SK-N-SH (cell line): ENCODE measurements at regions not wholly inside any gene's neighbourhood (a gene's known extent, or its start where the extent isn't known, plus 50 kb on each side); places are given as distances from the start of the nearest gene placed in this dataset.

Source experiments
- CTCF ChIA-PET: fragments of 300-600, 350-600 bp; formaldehyde crosslinking; extraction: SDS; loops from one replicate; lab custom pipeline; 2021; lab: Yijun Ruan, JAX
- POLR2A ChIA-PET: fragments of 350-600 bp; sonication (Branson Sonifier 250); formaldehyde crosslinking; extraction: SDS; loops from one replicate; lab custom pipeline; 2020; ENCODE audit warnings: antibody characterized with exemption, inconsistent platforms; lab: Yijun Ruan, JAX
- DNase-seq: peaks from one replicate; pipeline ENCODE4 v3.0.0; 2012
- H2AFZ ChIP-seq: fragments of 200-600 bp; sonication (generic); 2 replicates; pipeline ENCODE4 v1.8.1; 2016; ENCODE audit warnings: antibody characterized with exemption, mild to moderate bottlenecking, low read depth
- H3F3A ChIP-seq: fragments of 200-600 bp; sonication (generic); replicated peaks from 2 replicates; pipeline ENCODE3; 2016; ENCODE audit warnings: antibody characterized with exemption, mild to moderate bottlenecking; ENCODE audit not compliant: insufficient read depth
- H3K27ac ChIP-seq, 2 experiments: fragments of 200-500 bp in 1 of 2; fragments of 200-600 bp in 1 of 2; sonication (Bioruptor generic) in 1 of 2; sonication (generic), shearing (Covaris generic) in 1 of 2; 2 replicates each; pipeline versions ENCODE4 v1.5.1 to v1.6.1; 2014 to 2016; ENCODE audit warnings: low read depth in 2 of 2, inconsistent platforms in 1 of 2, low read length in 1 of 2, mild to moderate bottlenecking in 1 of 2, mixed read lengths in 1 of 2
- H3K27me3 ChIP-seq: fragments of 200-600 bp; sonication (generic), shearing (Covaris generic); 2 replicates; pipeline ENCODE4 v1.6.1; 2016; ENCODE audit warnings: mixed run types; ENCODE audit not compliant: insufficient read depth
- H3K36me3 ChIP-seq, 2 experiments: fragments of 200-500 bp in 1 of 2; fragments of 200-600 bp in 1 of 2; sonication (Bioruptor generic) in 1 of 2; sonication (generic) in 1 of 2; replicated peaks in 1 of 2; 2 replicates each; pipeline versions ENCODE3 to v1.5.1; 2014 to 2016; ENCODE audit warnings: low read length in 1 of 2, mild to moderate bottlenecking in 1 of 2; ENCODE audit not compliant: insufficient read depth in 2 of 2, control insufficient read depth in 1 of 2
- H3K4me1 ChIP-seq, 2 experiments: fragments of 200-500 bp in 1 of 2; fragments of 200-600 bp in 1 of 2; sonication (Bioruptor generic) in 1 of 2; sonication (generic), shearing (Covaris generic) in 1 of 2; 2 replicates each; pipeline versions ENCODE4 v1.5.1 to v1.6.1; 2014 to 2016; ENCODE audit warnings: low read depth in 1 of 2, low read length in 1 of 2, mixed run types in 1 of 2; ENCODE audit not compliant: insufficient read depth in 2 of 2, control insufficient read depth in 1 of 2
- H3K4me2 ChIP-seq: fragments of 200-600 bp; sonication (generic), shearing (Covaris generic); 2 replicates; pipeline ENCODE4 v1.6.1; 2017; ENCODE audit warnings: mixed run types
- H3K4me3 ChIP-seq, 2 experiments: fragments of 200-500 bp in 1 of 2; fragments of 200-600 bp in 1 of 2; sonication (Bioruptor generic) in 1 of 2; sonication (generic), shearing (Covaris generic) in 1 of 2; 2 replicates each; pipeline versions ENCODE4 v1.5.1 to v1.8.1; 2014 to 2016; ENCODE audit warnings: low read depth in 2 of 2, inconsistent platforms in 1 of 2, low read length in 1 of 2, mild to moderate bottlenecking in 1 of 2, mixed read lengths in 1 of 2, moderate library complexity in 1 of 2
- H3K79me2 ChIP-seq: fragments of 200-600 bp; sonication (generic); 2 replicates; pipeline ENCODE4 v1.8.1; 2017; ENCODE audit warnings: mild to moderate bottlenecking; ENCODE audit not compliant: insufficient read depth
- H3K9ac ChIP-seq: fragments of 200-600 bp; sonication (generic); 2 replicates; pipeline ENCODE4 v1.6.1; 2017; ENCODE audit warnings: mixed run types
- H3K9me2 ChIP-seq: fragments of 200-600 bp; sonication (generic); 2 replicates; pipeline ENCODE4 v1.6.1; 2017; ENCODE audit warnings: mixed run types
- H3K9me3 ChIP-seq: fragments of 200-600 bp; sonication (generic); 2 replicates; pipeline ENCODE4 v1.6.1; 2017; ENCODE audit warnings: mixed run types, mild to moderate bottlenecking, moderate library complexity
- H4K20me1 ChIP-seq: fragments of 200-600 bp; sonication (generic); 2 replicates; pipeline ENCODE4 v1.6.1; 2017; ENCODE audit warnings: mild to moderate bottlenecking, mixed run types; ENCODE audit not compliant: insufficient read depth
- CHD2 ChIP-seq: fragments of 150-350 bp; IDR thresholded peaks from 2 replicates; pipeline ENCODE4 v1.6.1; 2018; ENCODE audit warnings: low read length; ENCODE audit not compliant: partially characterized antibody
- CTCF ChIP-seq: fragments of 200-600 bp; sonication (generic); IDR thresholded peaks from 2 replicates; pipeline ENCODE4 v1.6.1; 2017; ENCODE audit warnings: antibody characterized with exemption, mild to moderate bottlenecking, moderate library complexity
- ELF1 ChIP-seq: IDR thresholded peaks from 2 replicates; pipeline ENCODE4 v1.4.0; 2012
- EP300 ChIP-seq, 2 experiments: IDR thresholded peaks; 2 replicates each; pipeline versions ENCODE4 v1.4.0 to v1.6.1; 2012; ENCODE audit warnings: borderline replicate concordance in 1 of 2, low read depth in 1 of 2, low read length in 1 of 2
- EZH2phosphoT487 ChIP-seq: fragments of 200-600 bp; sonication (generic); IDR thresholded peaks from 2 replicates; pipeline ENCODE4 v1.6.1; 2017; ENCODE audit warnings: low read depth, mixed run types, mild to moderate bottlenecking, antibody characterized with exemption, moderate library complexity, borderline replicate concordance
- FOSL2 ChIP-seq: IDR thresholded peaks from 2 replicates; pipeline ENCODE4 v1.4.0; 2012; ENCODE audit warnings: low read depth, mild to moderate bottlenecking, moderate library complexity, borderline replicate concordance
- FOXJ3 ChIP-seq: sonication (generic); formaldehyde crosslinking; IDR thresholded peaks from 2 replicates; pipeline ENCODE4 v1.5.1; 2020; ENCODE audit warnings: mild to moderate bottlenecking, missing genetic modification reagents
- GATA2 ChIP-seq: sonication (generic); formaldehyde crosslinking; IDR thresholded peaks from 2 replicates; pipeline ENCODE4 v1.5.0; 2020; ENCODE audit warnings: mild to moderate bottlenecking, missing genetic modification reagents
- IRF3 ChIP-seq: fragments of 150-350 bp; IDR thresholded peaks from 2 replicates; pipeline ENCODE4 v1.6.1; 2016; ENCODE audit warnings: mild to moderate bottlenecking, low read depth, low read length
- JUND ChIP-seq: IDR thresholded peaks from 2 replicates; pipeline ENCODE4 v1.4.0; 2012
- MEF2A ChIP-seq: IDR thresholded peaks from 2 replicates; pipeline ENCODE4 v1.4.0; 2012; ENCODE audit warnings: low read depth, borderline replicate concordance
- MXI1 ChIP-seq: IDR thresholded peaks from 2 replicates; pipeline ENCODE4 v1.6.1; 2012; ENCODE audit warnings: mild to moderate bottlenecking, low read depth, low read length, improper control_type of control experiment
- NFIC ChIP-seq: IDR thresholded peaks from 2 replicates; pipeline ENCODE4 v1.4.0; 2012; ENCODE audit warnings: borderline replicate concordance
- NRF1 ChIP-seq: IDR thresholded peaks from 2 replicates; pipeline ENCODE4 v1.6.1; 2012; ENCODE audit warnings: low read depth, mild to moderate bottlenecking, low read length
- REST ChIP-seq: IDR thresholded peaks from 2 replicates; pipeline ENCODE4 v1.6.1; 2012; ENCODE audit warnings: mild to moderate bottlenecking, low read depth, low read length, moderate library complexity
- RFX5 ChIP-seq: IDR thresholded peaks from 2 replicates; pipeline ENCODE4 v1.6.1; 2012; ENCODE audit warnings: mild to moderate bottlenecking, improper control_type of control experiment, low read length
- TAF1 ChIP-seq: IDR thresholded peaks from 2 replicates; pipeline ENCODE4 v1.6.1; 2012; ENCODE audit warnings: low read depth, mild to moderate bottlenecking, low read length, moderate library complexity, borderline replicate concordance
- YY1 ChIP-seq: IDR thresholded peaks from 2 replicates; pipeline ENCODE4 v1.4.0; 2012; ENCODE audit warnings: low read depth, mild to moderate bottlenecking
- WGBS: methylation state at CpG from one replicate; pipeline ENCODE4 v1.1.6; 2017; ENCODE audit warnings: low lambda C conversion rate; 5-methylcytosine and 5-hydroxymethylcytosine counted together

GRCh38 chr17:70230850-70231640 lies 61.7 kb downstream of the KCNJ2 start:
- H3K9me2 ChIP-seq: no peaks in the 10 kb centered on the region
- no peaks in the 10 kb centered on the region for H3K27me3 ChIP-seq
- H3K4me2 ChIP-seq: no peak overlapping the region
- H3F3A ChIP-seq: no peaks in the 10 kb centered on the region
- no peaks in the 10 kb centered on the region for H3K4me1 ChIP-seq
- H3K9ac ChIP-seq: no peak overlapping the region
- H3K36me3 ChIP-seq: no peaks in the 10 kb centered on the region
- CTCF ChIA-PET: interaction anchor here (0.7 to 1.7 kb wide), 4 partner anchors 14 to 706 kb away, joined by 3 to 4 read pairs (median 4); no protein-coding TSS in a partner anchor
- WGBS: 59% methylated on average over 2 of the region's 2 CpGs
- DNase-seq: no peak
- TF ChIP-seq IRF3: no peak
- no peak for TF ChIP-seq TAF1
- TF ChIP-seq YY1: no peak
- TF ChIP-seq RFX5: no peak
- TF ChIP-seq JUND: no peak
- TF ChIP-seq EZH2phosphoT487: no peak
- no peak for TF ChIP-seq MEF2A
- no peak for TF ChIP-seq NFIC
- no peak for TF ChIP-seq ELF1
- TF ChIP-seq CTCF: no peak
- TF ChIP-seq EP300 (IDR thresholded peaks at IDR 0.05; ENCODE audit: borderline replicate concordance in 1 of 2, low read depth in 1 of 2, low read length in 1 of 2): no peak
- TF ChIP-seq CHD2: no peak
- no peak for TF ChIP-seq GATA2
- no peak for TF ChIP-seq FOSL2
- no peak for TF ChIP-seq MXI1
- TF ChIP-seq REST: no peak
- TF ChIP-seq FOXJ3 (CRISPR knock-in tag): no peak
- no peak for TF ChIP-seq NRF1
- POLR2A ChIA-PET: no interaction called here
- H3K9me3 ChIP-seq: no peaks in the 10 kb centered on the region
- H2AFZ ChIP-seq: no peak overlapping the region
- no peaks in the 10 kb centered on the region for H3K79me2 ChIP-seq
- no peak overlapping the region for H3K27ac ChIP-seq
- no peaks in the 10 kb centered on the region for H4K20me1 ChIP-seq
- H3K4me3 ChIP-seq: no peak overlapping the region
